ENCODE measurements at regions not wholly inside any gene's neighbourhood (a gene's known extent, or its start where the extent isn't known, plus 50 kb on each side); places are given as distances from the start of the nearest gene placed in this dataset.
"Not testable (repeated sequence)": the region's sequence is repeated elsewhere in the genome, so short reads cannot be mapped to it uniquely, and the experiment has no call there.

GRCh38 chr1:232859216-232859615 is 54.0 kb downstream of the MAP10 start:
- no peak for DNase-seq (ENCODE audit: low spot score)

GRCh38 chr1:232861107-232861506 is 55.9 kb downstream of the MAP10 start:
- DNase-seq (ENCODE audit: low spot score) = no peak

DNA sequence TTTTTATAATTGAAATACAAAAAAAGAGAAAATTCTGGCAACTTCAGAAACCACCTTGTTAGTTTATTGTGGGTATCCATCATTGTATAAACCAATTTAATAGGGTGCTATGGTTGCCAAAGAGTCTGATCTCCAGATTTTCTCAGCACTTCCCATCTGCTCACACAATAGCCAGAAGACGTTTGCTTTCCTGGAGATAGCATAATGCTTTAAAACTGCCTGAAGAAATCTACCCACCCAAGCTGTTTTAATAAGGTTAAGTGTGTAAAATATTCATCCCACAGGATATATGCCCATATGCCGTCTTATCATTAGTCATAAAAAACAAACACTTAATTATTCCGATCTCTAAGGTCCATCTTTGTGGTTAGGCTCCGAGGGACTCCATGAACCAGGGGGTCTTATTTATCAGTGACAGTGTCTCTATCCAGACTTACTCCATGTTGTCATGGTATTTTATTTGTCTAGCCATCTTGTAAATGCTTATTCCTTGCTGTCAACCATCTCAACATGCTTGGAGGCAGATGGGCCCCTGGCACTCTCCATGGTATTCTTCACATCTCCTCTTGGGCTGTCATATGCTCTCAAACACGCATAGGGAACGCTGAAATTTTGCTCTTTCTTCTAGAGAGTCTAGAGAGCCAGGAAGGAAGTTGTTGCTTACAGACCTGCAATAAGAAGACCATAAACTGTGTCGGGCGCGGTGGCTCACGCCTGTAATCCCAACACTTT is 58.5 kb downstream of the MAP10 start:
- peak; percentile 12 for DNase-seq (ENCODE audit: low spot score)

- peak; percentile 6 for DNase-seq (ENCODE audit: low spot score)
These were observed 60.1 kb downstream of the MAP10 start for GRCh38 chr1:232865102-232865931.

- DNase-seq (ENCODE audit: low spot score) = no peak
These were observed 63.7 kb downstream of the MAP10 start for GRCh38 chr1:232868793-232869491.

DNA sequence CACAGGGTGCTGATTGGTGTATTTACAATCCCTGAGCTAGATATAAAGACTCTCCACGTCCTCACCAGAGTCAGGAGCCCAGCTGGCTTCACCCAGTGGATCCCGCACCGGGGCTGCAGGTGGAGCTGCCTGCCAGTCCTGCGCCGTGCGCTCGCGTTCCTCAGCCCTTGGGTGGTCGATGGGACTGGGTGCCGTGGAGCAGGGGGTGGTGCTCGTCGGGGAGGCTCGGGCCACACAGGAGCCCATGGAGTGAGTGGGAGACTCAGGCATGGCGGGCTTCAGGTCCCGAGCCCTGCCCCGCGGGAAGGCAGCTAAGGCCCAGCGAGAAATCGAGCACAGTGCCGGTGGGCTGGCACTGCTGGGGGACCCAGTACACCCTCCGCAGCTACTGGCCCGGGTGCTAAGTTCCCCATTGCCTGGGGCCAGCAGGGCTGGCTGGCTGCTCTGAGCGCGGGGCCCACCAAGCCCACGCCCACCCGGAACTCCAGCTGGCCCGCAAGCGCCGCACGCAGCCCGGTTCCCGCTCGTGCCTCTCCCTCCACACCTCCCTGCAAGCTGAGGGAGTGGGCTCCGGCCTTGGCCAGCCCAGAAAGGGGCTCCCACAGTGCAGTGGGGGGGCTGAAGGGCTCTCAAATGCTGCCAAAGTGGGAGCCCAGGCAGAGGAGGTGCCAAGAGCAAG is 66.2 kb downstream of the MAP10 start:
- DNase-seq (ENCODE audit: low spot score) = not testable (repeated sequence)

DNA sequence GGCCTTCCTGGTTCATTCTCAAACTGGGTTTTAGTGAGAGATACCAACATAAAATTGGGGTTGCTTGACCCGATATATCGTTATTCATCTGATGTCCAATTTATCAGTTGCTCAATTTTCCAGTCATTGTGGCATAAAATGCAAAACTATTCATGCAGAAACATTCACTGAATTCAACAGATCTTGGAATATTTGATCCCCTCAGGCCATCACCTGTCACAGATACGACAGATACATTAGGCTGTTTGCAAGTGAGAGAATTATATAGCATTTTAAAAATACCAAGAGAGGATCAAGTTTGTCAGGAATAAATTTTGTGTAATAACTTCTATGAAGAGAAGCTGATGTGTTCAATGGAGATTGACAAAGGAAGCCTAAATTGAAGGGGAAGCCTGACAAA is 67.1 kb downstream of the MAP10 start:
- no peak for DNase-seq (ENCODE audit: low spot score)

DNA sequence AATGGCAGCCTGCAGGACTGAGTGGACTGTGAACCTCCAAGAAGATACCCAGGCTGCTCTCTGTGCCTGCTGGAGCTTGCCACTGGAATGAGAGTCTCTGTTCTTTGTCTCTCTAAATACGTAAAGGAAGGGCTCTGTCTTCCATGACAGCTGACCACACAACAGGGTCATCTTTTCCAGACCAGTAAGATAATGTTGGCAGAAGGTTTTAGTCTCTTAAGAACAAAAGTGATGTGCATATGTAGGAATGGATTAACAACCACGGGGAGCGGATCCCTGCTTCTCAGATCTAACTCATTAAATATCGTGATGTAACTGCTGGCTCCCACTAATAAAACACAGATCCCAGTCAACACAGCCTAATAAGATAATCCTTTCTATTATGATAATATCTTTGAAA is 67.5 kb downstream of the MAP10 start:
- no peak for DNase-seq (ENCODE audit: low spot score)

DNA sequence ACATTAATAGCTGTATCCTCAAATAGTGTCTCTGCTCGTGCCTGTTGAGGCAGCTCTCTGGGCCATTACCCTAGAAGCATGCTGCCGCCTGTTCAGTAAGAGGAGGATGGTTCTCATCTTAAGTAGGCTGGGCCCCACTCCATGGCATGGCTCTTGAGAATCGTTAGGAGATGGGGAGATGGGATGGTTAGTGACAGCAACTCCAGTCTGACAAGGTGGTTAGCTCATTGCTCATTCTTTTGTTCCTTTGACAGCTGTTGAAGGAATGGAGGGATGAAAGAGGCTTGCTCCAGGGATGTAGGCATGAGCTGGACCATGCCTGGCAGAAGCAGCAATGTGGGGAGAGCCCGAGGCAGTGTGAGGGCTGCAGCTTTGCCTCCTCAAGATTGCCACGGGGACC is 68.2 kb downstream of the MAP10 start:
- DNase-seq (ENCODE audit: low spot score) = no peak

- no peak for DNase-seq (ENCODE audit: low spot score)
These were observed 68.7 kb downstream of the MAP10 start for GRCh38 chr1:232873931-232874330.

DNA sequence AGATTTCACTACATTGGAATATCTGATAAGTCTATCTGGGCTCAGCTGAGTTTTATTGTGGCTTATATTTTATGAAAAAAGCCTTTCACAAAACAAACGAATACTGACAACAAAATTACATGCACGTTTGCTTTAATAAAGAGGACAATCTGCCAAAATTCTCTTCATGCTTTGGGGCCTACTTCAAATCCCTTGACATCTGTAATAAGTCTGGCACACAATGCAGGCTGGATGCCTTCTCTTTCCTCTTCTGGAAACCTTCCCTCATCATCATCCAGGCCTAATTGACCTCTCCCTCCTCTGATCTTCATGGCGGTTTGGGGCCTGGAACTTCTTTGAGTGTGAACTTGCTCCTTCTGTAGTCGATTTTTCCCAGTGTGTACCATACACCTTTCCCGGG is 70.3 kb downstream of the MAP10 start:
- no peak for DNase-seq (ENCODE audit: low spot score)

- no peak for DNase-seq (ENCODE audit: low spot score)
These were observed 71.5 kb downstream of the MAP10 start for GRCh38 chr1:232876506-232877364.

DNA sequence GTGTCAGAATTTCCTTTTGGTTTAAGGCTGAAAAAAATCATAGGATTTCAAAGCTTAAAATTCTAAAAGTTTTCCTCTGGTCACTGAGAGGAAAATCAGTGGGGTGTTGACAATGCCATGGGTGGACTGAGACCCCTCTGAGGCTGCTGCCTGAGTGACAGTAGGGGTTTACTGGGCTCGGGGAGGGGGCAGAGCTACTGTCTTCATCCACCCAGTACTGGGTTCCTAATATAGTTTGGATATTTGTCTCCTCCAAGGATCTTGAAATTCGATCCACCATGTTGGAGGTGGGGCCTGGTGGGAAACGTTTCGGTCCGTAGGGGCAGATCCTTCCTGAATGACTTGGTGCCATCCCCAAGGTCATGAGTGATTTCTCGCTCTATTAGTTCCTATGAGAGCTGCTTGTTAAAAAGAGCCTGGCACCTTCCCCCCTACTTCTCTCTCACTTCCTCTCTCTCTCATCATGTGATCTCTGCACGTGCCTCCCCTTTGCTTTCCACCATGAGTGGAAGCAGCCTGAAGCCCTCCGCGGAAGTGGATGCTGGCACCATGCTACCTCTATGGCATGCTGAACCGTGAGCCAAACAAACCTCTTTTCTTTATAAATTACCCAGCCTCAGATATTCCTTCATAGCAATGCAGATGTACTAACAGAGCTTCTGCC is 72.3 kb downstream of the MAP10 start:
- no peak for DNase-seq (ENCODE audit: low spot score)

- no peak for DNase-seq (ENCODE audit: low spot score)
These were observed 72.3 kb upstream of the NTPCR start for GRCh38 chr1:232878086-232878485.

DNA sequence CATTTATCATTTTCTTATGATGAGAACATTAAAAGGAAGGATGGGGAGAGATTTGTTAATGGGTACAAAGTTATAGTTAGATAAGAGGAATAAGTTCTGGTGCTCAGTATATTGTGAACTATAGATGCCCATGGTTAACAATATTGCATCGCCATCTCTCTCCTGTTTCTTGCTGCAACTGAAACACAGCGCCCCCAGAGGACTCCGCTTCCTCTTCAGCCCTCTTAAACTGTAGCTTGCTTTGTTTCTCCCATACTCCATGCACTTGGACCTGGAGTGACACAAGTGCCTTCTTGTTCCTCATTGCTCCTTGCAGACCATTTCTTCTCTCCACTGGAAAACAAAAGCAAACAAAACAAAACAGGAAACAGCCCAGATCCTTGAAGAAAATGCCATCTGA is 70.1 kb upstream of the NTPCR start:
- DNase-seq (ENCODE audit: low spot score) = peak; percentile 47

- no peak for DNase-seq (ENCODE audit: low spot score)
These were observed 66.3 kb upstream of the NTPCR start for GRCh38 chr1:232883992-232884661.

DNA sequence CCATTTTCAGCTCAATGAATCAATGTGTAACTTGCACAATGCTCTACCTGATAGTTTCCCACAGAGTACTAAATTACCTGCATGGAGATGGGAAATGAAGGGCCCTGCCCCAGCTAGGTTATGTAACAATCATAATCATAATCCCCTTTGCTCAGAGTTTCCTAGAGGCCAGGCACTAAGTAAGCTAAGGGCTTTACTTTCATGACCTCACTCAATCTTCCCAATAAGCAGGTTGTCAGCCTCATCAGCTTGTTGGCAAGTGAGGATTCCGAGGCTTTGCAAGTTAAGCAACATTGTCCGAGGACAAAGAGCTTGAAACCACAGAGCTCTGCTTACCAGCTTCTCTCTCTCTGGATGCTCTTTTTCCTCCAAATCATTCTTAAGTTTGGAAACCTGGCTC is 64.1 kb upstream of the NTPCR start:
- no peak for DNase-seq (ENCODE audit: low spot score)

DNA sequence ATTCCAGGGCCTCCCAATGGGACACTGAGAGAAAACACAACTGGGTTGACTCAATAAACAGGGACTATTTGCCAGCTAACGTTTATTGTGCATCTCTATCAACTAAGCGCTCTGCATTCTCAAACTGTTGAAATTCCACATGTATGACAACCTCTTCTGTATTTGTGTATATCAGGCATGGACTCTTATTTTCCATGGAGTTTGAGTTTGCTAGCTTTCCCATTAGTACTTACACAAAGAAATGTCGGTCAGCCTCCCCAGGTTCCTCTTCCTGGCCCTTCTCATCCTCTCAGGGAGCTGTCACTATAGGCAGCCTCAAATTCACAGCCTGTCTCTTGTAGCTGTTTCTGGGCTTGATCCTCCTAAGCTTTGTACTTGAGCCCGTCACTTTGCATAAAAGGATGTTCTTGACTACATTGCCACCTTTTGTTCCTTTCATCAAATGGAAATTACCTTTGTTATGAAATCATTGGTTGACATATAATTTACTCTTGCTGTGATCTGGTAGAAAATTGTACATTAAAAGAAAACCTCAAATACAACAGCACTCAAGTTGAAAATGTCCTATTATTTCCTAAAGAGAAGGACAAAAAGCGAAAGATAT is 60.0 kb upstream of the NTPCR start:
- DNase-seq (ENCODE audit: low spot score) = no peak

DNA sequence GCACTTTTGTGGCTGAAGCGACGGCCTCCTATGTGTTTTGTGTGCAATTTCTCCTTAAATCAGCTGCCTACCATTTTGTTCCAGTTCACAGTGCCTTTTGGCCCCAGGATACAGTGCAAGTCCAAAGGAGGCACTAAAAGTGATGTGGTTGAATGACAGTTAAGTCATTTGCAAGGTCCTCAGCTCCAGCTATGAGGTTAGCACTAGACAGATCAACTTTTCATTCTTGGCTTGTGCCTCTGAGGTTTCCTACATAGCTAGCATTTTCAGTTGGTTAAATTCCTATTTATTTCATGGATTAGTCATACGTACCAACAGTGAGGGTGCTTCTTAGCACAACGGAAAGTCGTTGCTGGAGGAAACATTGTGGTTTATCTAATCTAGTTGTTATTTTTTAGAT is 59.3 kb upstream of the NTPCR start:
- no peak for DNase-seq (ENCODE audit: low spot score)

All from Ammon's horn (tissue), 1 donor.